GM12878 (cell line): ENCODE measurements at regions not wholly inside any gene's neighbourhood (a gene's known extent, or its start where the extent isn't known, plus 50 kb on each side); places are given as distances from the start of the nearest gene placed in this dataset.

Experiments
- ATAC-seq: fragments of 200-7000 bp; cut with Tn5 transposase; 3 replicates; pipeline ENCODE4 v1.9.1; 2020; ENCODE audit warnings: mild to moderate bottlenecking, moderate library complexity
- BruUV-seq: library from RNA; stranded (reverse); fragments of 400-500 nt; replicated peaks from 2 replicates; lab custom pipeline; 2021; lab: Mats Ljungman, UMichigan
- CTCF ChIA-PET: fragments of 300-600 bp; sonication (Branson Sonifier 250); formaldehyde crosslinking; extraction: SDS; loops from one replicate; lab custom pipeline; 2021; ENCODE audit warnings: inconsistent platforms; lab: Yijun Ruan, JAX
- POLR2A ChIA-PET: fragments of 350-600 bp; formaldehyde crosslinking; extraction: SDS; loops from one replicate; lab custom pipeline; 2021; ENCODE audit warnings: inconsistent platforms; lab: Charles Lee
- RAD21 ChIA-PET: fragments of 300-600 bp; sonication (Branson Sonifier 250); formaldehyde crosslinking; loops from one replicate; lab custom pipeline; 2023; ENCODE audit warnings: antibody characterized with exemption; ENCODE audit not compliant: unreplicated experiment; lab: Charles Lee
- SMC1A ChIA-PET: fragments of 300-600 bp; sonication (Branson Sonifier 250); formaldehyde crosslinking; loops from one replicate; lab custom pipeline; 2023; ENCODE audit not compliant: unreplicated experiment, uncharacterized antibody; lab: Charles Lee
- DNase-seq: peaks from one replicate; pipeline ENCODE4 v3.0.0-alpha.2; 2011; ENCODE audit warnings: low read depth, low spot score
- FAIRE-seq: peaks from 3 replicates; lab custom pipeline; 2011; peaks lifted over from hg19 to GRCh38; lab: Jason Lieb, UNC
- H2AFZ ChIP-seq: 2 replicates; pipeline ENCODE4 v1.6.0; 2011; ENCODE audit warnings: low read depth, low read length, control low read depth; ENCODE audit not compliant: control insufficient read depth
- H3K27ac ChIP-seq: 2 replicates; pipeline ENCODE4 v1.5.1; 2011; ENCODE audit warnings: control low read depth; ENCODE audit not compliant: control insufficient read depth, insufficient read depth
- H3K27me3 ChIP-seq, 2 experiments: replicated peaks in 1 of 2; 2 replicates each; pipeline versions ENCODE4 v1.6.0 to v1.6.1; 2011; ENCODE audit warnings: low read length in 1 of 2; ENCODE audit not compliant: control insufficient read depth in 2 of 2, insufficient read depth in 2 of 2
- H3K36me3 ChIP-seq, 2 experiments: 2 replicates each; pipeline ENCODE4 v1.5.1; 2011; ENCODE audit warnings: low read length in 1 of 2; ENCODE audit not compliant: control insufficient read depth in 2 of 2, insufficient read depth in 2 of 2
- H3K4me1 ChIP-seq: 2 replicates; pipeline ENCODE4 v1.6.1; 2011; ENCODE audit warnings: mild to moderate bottlenecking, low read length, moderate library complexity, mixed read lengths; ENCODE audit not compliant: control insufficient read depth, insufficient read depth
- H3K4me2 ChIP-seq: 2 replicates; pipeline ENCODE4 v1.6.0; 2011; ENCODE audit warnings: control low read depth; ENCODE audit not compliant: control insufficient read depth, insufficient read depth
- H3K4me3 ChIP-seq: fragments of 200-600 bp; sonication (generic); 2 replicates; pipeline ENCODE4 v1.5.1; 2016
- H3K79me2 ChIP-seq: 2 replicates; pipeline ENCODE4 v1.6.0; 2011; ENCODE audit warnings: low read length; ENCODE audit not compliant: control insufficient read depth, insufficient read depth
- H3K9ac ChIP-seq: 2 replicates; pipeline ENCODE4 v1.8.0; 2011; ENCODE audit warnings: low read length, control low read depth, mixed read lengths; ENCODE audit not compliant: control insufficient read depth, insufficient read depth
- H3K9me3 ChIP-seq: replicated peaks from 3 replicates; pipeline ENCODE4 v1.5.1; 2011; ENCODE audit warnings: mild to moderate bottlenecking, low read length; ENCODE audit not compliant: control insufficient read depth, insufficient read depth
- H4K20me1 ChIP-seq: 2 replicates; pipeline ENCODE4 v1.6.0; 2011; ENCODE audit not compliant: control insufficient read depth, insufficient read depth
- CBX5 ChIP-seq: sonication (generic); IDR thresholded peaks from 2 replicates; pipeline ENCODE4 v1.6.1; 2016; ENCODE audit warnings: low read depth, moderate library complexity, mild to moderate bottlenecking, inconsistent platforms
- EGR1 ChIP-seq, 2 experiments: IDR thresholded peaks; 1 replicate in 1 of 2; 2 replicates in 1 of 2; pipeline ENCODE4 v1.6.1; 2011 to 2012; ENCODE audit warnings: low read depth in 2 of 2, low read length in 2 of 2, borderline replicate concordance in 1 of 2, mild to moderate bottlenecking in 1 of 2, moderate library complexity in 1 of 2
- FOXK2 ChIP-seq: fragments of 450-650 bp; IDR thresholded peaks from 2 replicates; pipeline ENCODE4 v1.6.1; 2017; ENCODE audit warnings: mild to moderate bottlenecking, moderate library complexity
- HCFC1 ChIP-seq: fragments of 150-350 bp; IDR thresholded peaks from 2 replicates; pipeline ENCODE4 v1.6.1; 2014; ENCODE audit warnings: low read length
- IRF4 ChIP-seq: IDR thresholded peaks from 2 replicates; pipeline ENCODE4 v1.6.1; 2011; ENCODE audit warnings: low read depth, low read length
- MTA2 ChIP-seq: fragments of 450-650 bp; IDR thresholded peaks from 2 replicates; pipeline ENCODE4 v1.6.1; 2016; ENCODE audit warnings: low read depth, mild to moderate bottlenecking, moderate library complexity
- NRF1 ChIP-seq: conservative IDR thresholded peaks from 2 replicates; pipeline ENCODE4 v1.6.1; 2011; ENCODE audit warnings: mild to moderate bottlenecking, low read depth, low read length, improper control_type of control experiment
- RBBP5 ChIP-seq: fragments of 200-600 bp; sonication (generic); conservative IDR thresholded peaks from 2 replicates; pipeline ENCODE4 v1.6.1; 2016
- STAT1 ChIP-seq: fragments of 450-650 bp; conservative IDR thresholded peaks from 2 replicates; pipeline ENCODE4 v1.6.1; 2014; ENCODE audit warnings: antibody characterized with exemption, mild to moderate bottlenecking
- TCF12 ChIP-seq: IDR thresholded peaks from 2 replicates; pipeline ENCODE4 v1.6.1; 2011; ENCODE audit warnings: low read depth, mild to moderate bottlenecking, low read length
- ZNF622 ChIP-seq: fragments of 450-650 bp; IDR thresholded peaks from 2 replicates; pipeline ENCODE4 v1.6.1; 2017; ENCODE audit warnings: mild to moderate bottlenecking, inconsistent platforms
- WGBS: methylation state at CpG from one replicate; pipeline ENCODE4 v1.1.6; 2016; ENCODE audit warnings: low lambda C conversion rate; ENCODE audit not compliant: insufficient replicate concordance, insufficient coverage; ENCODE audit errors: missing lambda C conversion rate; 5-methylcytosine and 5-hydroxymethylcytosine counted together
- in situ Hi-C: fragments of 300-500 bp; cut with MboI; formaldehyde crosslinking; loops from 9 replicates; pipeline ENCODE4 v1.14.3; 2018; ENCODE audit warnings: mixed read lengths
- intact Hi-C: fragments of 100-400 bp; cut with micrococcal nuclease; formaldehyde crosslinking; loops from one replicate; pipeline ENCODE4 v1.14.2; 2022; ENCODE audit not compliant: unreplicated experiment
- TF ChIP-seq, protein P1 (sequence below): fragments of 450-650 bp; IDR thresholded peaks from 2 replicates; pipeline ENCODE4 v1.6.1; 2017; ENCODE audit warnings: mild to moderate bottlenecking
- TF ChIP-seq, protein P2 (sequence below): fragments of 450-650 bp; formaldehyde crosslinking; IDR thresholded peaks from 2 replicates; pipeline ENCODE4 v1.4.0; 2022; ENCODE audit warnings: mild to moderate bottlenecking, moderate library complexity
- TF ChIP-seq, protein P3 (sequence below): IDR thresholded peaks from 2 replicates; pipeline ENCODE4 v1.6.1; 2011; ENCODE audit warnings: mild to moderate bottlenecking, low read depth, low read length, moderate library complexity; ENCODE audit not compliant: insufficient replicate concordance

DNA sequence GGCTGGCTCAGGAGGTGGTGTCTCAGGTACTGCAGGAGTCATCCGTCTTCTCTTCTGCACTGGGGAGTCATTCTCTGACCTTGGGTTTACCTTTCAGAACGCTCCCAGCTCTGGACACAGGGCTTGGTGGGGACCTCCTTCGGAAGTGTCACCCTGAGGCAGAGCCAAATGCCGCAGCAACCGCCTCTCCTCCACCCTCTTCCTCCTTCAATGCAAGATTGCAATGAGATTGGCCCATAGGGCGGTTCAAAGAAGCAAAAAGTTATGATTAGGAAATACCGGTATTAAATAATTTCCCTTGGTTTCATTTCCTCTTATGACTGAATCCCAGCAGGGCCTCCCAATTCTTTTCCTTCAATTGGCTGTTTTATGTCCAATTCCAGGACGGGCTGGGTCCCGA is 178.8 kb downstream of the ACKR3 start:
- POLR2A ChIA-PET, result no interaction called here
- Histone ChIP-seq H3K9ac (no peak overlapping the region), H3K9me3 (no peaks in the 10 kb centered on the region)
- intact Hi-C loops, result no loop called here
- TF ChIP-seq FOXK2, result no peak
- TF ChIP-seq ZNF622, result no peak
- TF ChIP-seq STAT1, result no peak
- TF ChIP-seq, protein P1, sequence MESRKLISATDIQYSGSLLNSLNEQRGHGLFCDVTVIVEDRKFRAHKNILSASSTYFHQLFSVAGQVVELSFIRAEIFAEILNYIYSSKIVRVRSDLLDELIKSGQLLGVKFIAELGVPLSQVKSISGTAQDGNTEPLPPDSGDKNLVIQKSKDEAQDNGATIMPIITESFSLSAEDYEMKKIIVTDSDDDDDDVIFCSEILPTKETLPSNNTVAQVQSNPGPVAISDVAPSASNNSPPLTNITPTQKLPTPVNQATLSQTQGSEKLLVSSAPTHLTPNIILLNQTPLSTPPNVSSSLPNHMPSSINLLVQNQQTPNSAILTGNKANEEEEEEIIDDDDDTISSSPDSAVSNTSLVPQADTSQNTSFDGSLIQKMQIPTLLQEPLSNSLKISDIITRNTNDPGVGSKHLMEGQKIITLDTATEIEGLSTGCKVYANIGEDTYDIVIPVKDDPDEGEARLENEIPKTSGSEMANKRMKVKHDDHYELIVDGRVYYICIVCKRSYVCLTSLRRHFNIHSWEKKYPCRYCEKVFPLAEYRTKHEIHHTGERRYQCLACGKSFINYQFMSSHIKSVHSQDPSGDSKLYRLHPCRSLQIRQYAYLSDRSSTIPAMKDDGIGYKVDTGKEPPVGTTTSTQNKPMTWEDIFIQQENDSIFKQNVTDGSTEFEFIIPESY, result no peak
- TF ChIP-seq CBX5, result no peak
- no peak for TF ChIP-seq HCFC1
- TF ChIP-seq, all 136 proteins: peak for 0
- H3K4me2 ChIP-seq, result no peak overlapping the region
- DNase-seq (no peak), FAIRE-seq (no peak), ATAC-seq (no peak)
- 26% methylated on average over 9 of the region's 9 CpGs for WGBS
- in situ Hi-C loops, result no loop called here
- H2AFZ ChIP-seq, result no peak overlapping the region
- no peaks in the 10 kb centered on the region for H3K4me1 ChIP-seq
- no peak overlapping the region for H3K27ac ChIP-seq
- no peaks in the 10 kb centered on the region for H3K79me2 ChIP-seq
- CTCF ChIA-PET, result no interaction called here
- SMC1A ChIA-PET, result no interaction called here
- RAD21 ChIA-PET, result no interaction called here
- no peaks in the 10 kb centered on the region for H3K36me3 ChIP-seq
- no TSS peak for BruUV-seq
- H3K27me3 ChIP-seq, result peaks cover 2 to 3% of the 10 kb centered on the region in 2 experiments; a peak in 1 of 4 replicates
- no peaks in the 10 kb centered on the region for H4K20me1 ChIP-seq
- no peak overlapping the region for H3K4me3 ChIP-seq

DNA sequence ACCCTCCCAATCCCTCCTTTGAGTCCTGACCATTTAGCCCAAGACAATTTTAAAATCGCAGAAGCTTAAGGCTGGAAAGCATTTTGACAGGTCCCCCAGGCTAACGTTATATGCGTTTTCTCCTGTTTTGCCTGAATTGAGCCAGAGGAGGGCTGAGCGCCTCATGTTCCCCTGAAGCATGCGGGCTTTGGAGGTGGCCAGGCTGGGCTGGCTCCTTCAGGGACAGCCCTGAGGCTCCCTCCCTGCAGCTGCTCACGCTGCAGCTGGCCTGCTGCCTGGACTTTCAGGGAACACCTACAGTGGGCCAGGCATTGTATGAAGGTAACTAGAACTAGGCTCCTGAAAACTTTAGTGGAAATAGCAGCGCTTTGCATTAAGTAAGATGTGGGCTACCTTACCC is 179.2 kb downstream of the ACKR3 start:
- H3K9ac ChIP-seq, result no peak overlapping the region
- intact Hi-C loops (no loop called here), in situ Hi-C loops (no loop called here)
- POLR2A ChIA-PET, result no interaction called here
- DNase-seq, result no peak
- FAIRE-seq, result no peak
- SMC1A ChIA-PET, result no interaction called here
- peaks cover 2 to 3% of the 10 kb centered on the region in 2 experiments; a peak in 1 of 4 replicates for H3K27me3 ChIP-seq
- no peak overlapping the region for H2AFZ ChIP-seq
- no peaks in the 10 kb centered on the region for H3K9me3 ChIP-seq
- no peak for ATAC-seq
- no TSS peak for BruUV-seq
- no peaks in the 10 kb centered on the region for H4K20me1 ChIP-seq
- no peak overlapping the region for H3K4me3 ChIP-seq
- 47% methylated on average over 7 of the region's 7 CpGs for whole genome bisulfite sequencing
- H3K4me1 ChIP-seq, result no peaks in the 10 kb centered on the region
- RAD21 ChIA-PET, result no interaction called here
- H3K36me3 ChIP-seq, result no peaks in the 10 kb centered on the region
- CTCF ChIA-PET, result no interaction called here
- H3K4me2 ChIP-seq, result no peak overlapping the region
- H3K79me2 ChIP-seq, result no peaks in the 10 kb centered on the region
- H3K27ac ChIP-seq, result no peak overlapping the region
- no peak for TF ChIP-seq MTA2
- TF ChIP-seq, protein P2, sequence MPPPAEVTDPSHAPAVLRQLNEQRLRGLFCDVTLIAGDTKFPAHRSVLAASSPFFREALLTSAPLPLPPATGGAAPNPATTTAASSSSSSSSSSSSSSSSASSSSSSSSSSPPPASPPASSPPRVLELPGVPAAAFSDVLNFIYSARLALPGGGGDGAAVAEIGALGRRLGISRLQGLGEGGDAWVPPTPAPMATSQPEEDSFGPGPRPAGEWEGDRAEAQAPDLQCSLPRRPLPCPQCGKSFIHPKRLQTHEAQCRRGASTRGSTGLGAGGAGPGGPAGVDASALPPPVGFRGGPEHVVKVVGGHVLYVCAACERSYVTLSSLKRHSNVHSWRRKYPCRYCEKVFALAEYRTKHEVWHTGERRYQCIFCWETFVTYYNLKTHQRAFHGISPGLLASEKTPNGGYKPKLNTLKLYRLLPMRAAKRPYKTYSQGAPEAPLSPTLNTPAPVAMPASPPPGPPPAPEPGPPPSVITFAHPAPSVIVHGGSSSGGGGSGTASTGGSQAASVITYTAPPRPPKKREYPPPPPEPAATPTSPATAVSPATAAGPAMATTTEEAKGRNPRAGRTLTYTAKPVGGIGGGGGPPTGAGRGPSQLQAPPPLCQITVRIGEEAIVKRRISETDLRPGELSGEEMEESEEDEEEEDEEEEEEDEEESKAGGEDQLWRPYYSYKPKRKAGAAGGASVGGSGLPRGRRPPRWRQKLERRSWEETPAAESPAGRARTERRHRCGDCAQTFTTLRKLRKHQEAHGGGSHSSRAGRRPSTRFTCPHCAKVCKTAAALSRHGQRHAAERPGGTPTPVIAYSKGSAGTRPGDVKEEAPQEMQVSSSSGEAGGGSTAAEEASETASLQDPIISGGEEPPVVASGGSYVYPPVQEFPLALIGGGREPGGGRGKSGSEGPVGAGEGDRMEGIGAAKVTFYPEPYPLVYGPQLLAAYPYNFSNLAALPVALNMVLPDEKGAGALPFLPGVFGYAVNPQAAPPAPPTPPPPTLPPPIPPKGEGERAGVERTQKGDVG (CRISPR knock-in tag), result no peak
- no peak for TF ChIP-seq IRF4
- no peak for TF ChIP-seq TCF12
- TF ChIP-seq, protein P3, sequence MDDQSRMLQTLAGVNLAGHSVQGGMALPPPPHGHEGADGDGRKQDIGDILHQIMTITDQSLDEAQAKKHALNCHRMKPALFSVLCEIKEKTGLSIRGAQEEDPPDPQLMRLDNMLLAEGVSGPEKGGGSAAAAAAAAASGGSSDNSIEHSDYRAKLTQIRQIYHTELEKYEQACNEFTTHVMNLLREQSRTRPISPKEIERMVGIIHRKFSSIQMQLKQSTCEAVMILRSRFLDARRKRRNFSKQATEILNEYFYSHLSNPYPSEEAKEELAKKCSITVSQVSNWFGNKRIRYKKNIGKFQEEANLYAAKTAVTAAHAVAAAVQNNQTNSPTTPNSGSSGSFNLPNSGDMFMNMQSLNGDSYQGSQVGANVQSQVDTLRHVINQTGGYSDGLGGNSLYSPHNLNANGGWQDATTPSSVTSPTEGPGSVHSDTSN, result no peak
- no peak for TF ChIP-seq EGR1 (IDR thresholded peaks at IDR 0.05; ENCODE audit: borderline replicate concordance in 1 of 2, low read depth in 2 of 2, low read length in 2 of 2)
- no peak for TF ChIP-seq RBBP5
- TF ChIP-seq NRF1, result no peak
